AG09309 (cell line): ENCODE measurements at regions not wholly inside any gene's neighbourhood (a gene's known extent, or its start where the extent isn't known, plus 50 kb on each side); places are given as distances from the start of the nearest gene placed in this dataset.

Experiments
- DNase-seq: peaks from one replicate; pipeline ENCODE4 v3.0.0-alpha.2; 2010; ENCODE audit warnings: low read depth
- H3K4me3 ChIP-seq: 2 replicates; pipeline ENCODE4 v1.5.1; 2011; ENCODE audit warnings: mild to moderate bottlenecking, low read depth, low read length, moderate library complexity; ENCODE audit not compliant: control insufficient read depth
- CTCF ChIP-seq: IDR thresholded peaks from 2 replicates; pipeline ENCODE4 v1.5.1; 2011; ENCODE audit warnings: mild to moderate bottlenecking, low read depth, low read length, inconsistent platforms; ENCODE audit not compliant: insufficient read depth, control insufficient read depth; ENCODE audit errors: missing control alignments

DNA sequence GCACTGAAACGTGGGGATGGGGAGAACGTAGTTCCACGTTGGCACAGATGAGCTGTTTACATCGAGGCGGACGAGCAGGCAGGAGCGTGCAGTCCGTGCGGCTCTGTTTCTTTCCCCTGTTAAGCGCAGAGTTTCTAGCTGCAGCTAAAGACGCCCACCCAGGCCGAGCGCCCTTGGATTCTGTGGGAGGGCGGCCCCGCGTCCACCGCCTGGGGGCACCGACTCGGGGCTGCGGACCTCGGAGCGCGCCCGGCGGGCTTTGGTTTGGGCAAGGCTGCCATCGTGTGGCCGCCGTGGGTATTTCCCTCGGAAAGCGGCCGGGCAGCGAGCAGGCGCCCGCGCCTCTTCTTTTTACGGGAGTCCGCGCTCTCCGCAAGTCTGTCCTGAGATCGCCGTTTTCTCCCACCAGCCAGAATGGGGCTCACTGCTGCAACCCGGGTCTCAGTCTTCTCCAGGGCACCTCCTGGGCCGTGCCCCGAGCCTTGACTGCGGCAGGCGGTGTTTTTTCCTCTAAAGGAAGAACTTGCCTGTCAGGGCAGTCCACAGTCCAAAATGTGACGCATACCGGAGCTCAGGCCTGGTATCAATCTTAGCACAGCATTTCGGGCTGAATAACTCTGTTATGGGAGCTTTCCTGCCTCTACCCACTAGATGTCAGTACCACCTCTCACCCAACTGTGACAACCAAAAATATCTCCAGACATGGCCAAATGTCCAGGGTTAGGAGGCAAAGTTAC lies 219.9 kb upstream of the IGF1R start:
- DNase-seq, result peak; percentile 13
- TF ChIP-seq CTCF, result peak; percentile 69
- peak overlapping the region; percentile 41 for H3K4me3 ChIP-seq

DNA sequence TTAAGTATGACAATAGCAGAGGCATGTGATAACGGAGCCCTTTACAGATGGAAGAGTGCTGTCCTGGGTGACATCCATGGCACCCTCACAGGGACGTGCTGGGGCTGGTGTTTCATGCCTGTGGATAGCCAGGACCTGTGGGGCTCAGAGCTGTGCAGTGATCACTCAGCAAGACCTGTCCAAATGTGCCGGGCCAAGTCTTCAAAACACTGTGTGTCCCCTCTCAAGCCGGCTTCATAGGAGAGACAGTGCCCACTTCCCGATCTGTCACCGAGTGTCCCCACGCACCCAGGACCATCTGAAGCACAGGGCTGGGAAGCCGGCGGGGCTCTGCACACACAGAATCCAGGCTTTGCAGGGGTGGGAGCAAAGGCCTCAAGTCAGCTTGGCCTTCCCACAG lies 217.2 kb upstream of the IGF1R start:
- TF ChIP-seq CTCF, result no peak
- H3K4me3 ChIP-seq, result no peak overlapping the region
- no peak for DNase-seq

DNA sequence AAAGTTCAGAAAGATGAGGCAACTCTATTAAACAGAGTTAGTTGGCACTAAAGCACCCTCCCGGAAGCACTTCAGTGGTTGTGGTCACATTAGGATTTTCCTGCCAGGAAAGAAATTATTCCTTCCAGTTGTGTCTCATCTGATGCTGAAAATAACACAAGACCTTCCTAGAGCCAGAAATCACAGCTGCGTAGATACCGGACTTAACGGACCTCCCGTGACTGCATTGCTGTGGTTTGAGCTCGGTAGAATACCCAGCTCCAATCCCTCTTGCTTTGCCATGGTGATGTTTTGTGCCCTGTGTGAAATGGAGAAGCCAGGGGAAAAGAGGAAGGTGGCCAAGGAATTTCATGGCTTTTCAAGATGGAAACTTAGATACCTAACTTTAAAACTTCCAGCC lies 215.0 kb upstream of the IGF1R start:
- DNase-seq, result peak; percentile 8
- TF ChIP-seq CTCF, result no peak
- H3K4me3 ChIP-seq, result no peak overlapping the region

DNA sequence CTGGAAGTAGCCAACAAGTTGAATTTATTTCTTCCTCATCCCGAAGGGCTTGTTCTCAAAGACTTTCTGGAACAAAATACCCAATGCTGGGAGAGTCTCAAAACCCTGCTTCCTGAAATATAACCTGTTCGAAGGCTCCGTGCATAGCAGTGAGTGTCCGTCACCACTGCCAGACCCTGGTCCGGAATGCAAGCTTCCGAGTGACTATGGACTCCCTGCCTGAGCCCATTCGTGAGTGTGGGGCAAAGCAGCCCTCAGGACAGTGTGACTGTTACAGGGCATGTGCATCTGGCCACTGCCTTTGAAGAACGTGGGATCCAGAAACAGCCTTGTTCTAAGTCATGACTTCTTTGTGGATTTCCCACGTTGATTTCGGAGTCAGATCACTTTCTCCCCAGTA lies 214.5 kb upstream of the IGF1R start:
- no peak for TF ChIP-seq CTCF
- DNase-seq, result no peak
- H3K4me3 ChIP-seq, result no peak overlapping the region

GRCh38 chr15:98437752-98438151 lies 210.6 kb upstream of the IGF1R start:
- TF ChIP-seq CTCF, result no peak
- H3K4me3 ChIP-seq, result no peak overlapping the region
- DNase-seq, result no peak

DNA sequence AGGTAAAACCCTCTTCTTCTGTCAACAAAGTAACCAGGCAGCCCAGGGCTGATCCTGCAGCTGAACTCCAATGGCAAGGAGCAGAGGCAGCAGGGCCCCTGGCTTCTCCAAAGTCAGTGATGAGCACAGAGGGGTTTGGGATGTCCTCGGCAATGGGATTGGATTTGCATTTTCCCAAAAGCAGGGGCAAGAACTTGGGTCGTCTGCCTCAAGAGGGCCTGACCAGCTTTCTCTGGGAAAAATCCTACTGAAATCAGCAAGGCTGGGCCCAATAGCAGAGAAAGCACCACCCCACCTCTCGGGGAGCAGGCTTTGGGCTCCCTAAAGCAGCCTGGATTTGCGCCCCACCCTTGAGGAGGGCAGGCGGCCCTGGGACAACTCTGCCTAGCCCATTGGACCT lies 210.0 kb upstream of the IGF1R start:
- DNase-seq, result no peak
- H3K4me3 ChIP-seq, result no peak overlapping the region
- no peak for TF ChIP-seq CTCF
